Natural killer cell (primary cell): ENCODE measurements at regions not wholly inside any gene's neighbourhood (a gene's known extent, or its start where the extent isn't known, plus 50 kb on each side); places are given as distances from the start of the nearest gene placed in this dataset.

Experiments used
- ATAC-seq, 3 donors: fragments of 150-1000 bp in 2 of 3; fragments of 200-7000 bp in 1 of 3; cut with Tn5 transposase; 1 replicate in 1 of 3; 2 replicates in 2 of 3; pipeline ENCODE4 v1.10.0; 2021; ENCODE audit warnings: mild to moderate bottlenecking in 2 of 3, moderate library complexity in 2 of 3
- DNase-seq, 2 donors: peaks; one replicate each; pipeline versions ENCODE4 v3.0.0 to v3.0.0-alpha.2; 2013 to 2021; ENCODE audit warnings: mixed read lengths in 1 of 2
- H3K27ac ChIP-seq: one replicate; pipeline ENCODE4 v1.5.1; 2013; ENCODE audit warnings: mild to moderate bottlenecking, low read length
- H3K27me3 ChIP-seq: one replicate; pipeline ENCODE4 v1.6.1; 2013; ENCODE audit warnings: low read length; ENCODE audit not compliant: control insufficient read depth, insufficient read depth
- H3K36me3 ChIP-seq: one replicate; pipeline ENCODE4 v1.6.1; 2013; ENCODE audit warnings: low read length; ENCODE audit not compliant: control insufficient read depth, insufficient read depth
- H3K4me1 ChIP-seq: one replicate; pipeline ENCODE4 v1.6.1; 2013; ENCODE audit warnings: low read length; ENCODE audit not compliant: control insufficient read depth, insufficient read depth
- H3K4me3 ChIP-seq: one replicate; pipeline ENCODE4 v1.5.1; 2013; ENCODE audit warnings: low read length
- H3K9me3 ChIP-seq: one replicate; pipeline ENCODE4 v1.6.1; 2013; ENCODE audit warnings: low read length; ENCODE audit not compliant: control insufficient read depth, insufficient read depth
- H3K27ac Mint-ChIP-seq, 2 donors: one replicate each; pipeline ENCODE4 v1.8.0; 2022; ENCODE audit warnings: mild to moderate bottlenecking in 2 of 2, mixed read lengths in 2 of 2, moderate library complexity in 1 of 2
- H3K27me3 Mint-ChIP-seq, 2 donors: one replicate each; pipeline ENCODE4 v1.8.0; 2022; ENCODE audit warnings: low read depth in 2 of 2, mixed read lengths in 2 of 2
- H3K36me3 Mint-ChIP-seq: one replicate; pipeline ENCODE4 v1.8.0; 2022; ENCODE audit warnings: mixed read lengths
- H3K4me1 Mint-ChIP-seq, 2 donors: one replicate each; pipeline ENCODE4 v1.8.0; 2022; ENCODE audit warnings: mixed read lengths in 2 of 2
- H3K4me3 Mint-ChIP-seq: one replicate; pipeline ENCODE4 v1.8.0; 2022; ENCODE audit warnings: mild to moderate bottlenecking, moderate library complexity, mixed read lengths
- H3K9me3 Mint-ChIP-seq, 2 donors: one replicate each; pipeline ENCODE4 v1.8.0; 2022; ENCODE audit warnings: mixed read lengths in 2 of 2
- CTCF ChIP-seq: fragments of 200-600 bp; IDR thresholded peaks from one replicate; pipeline ENCODE4 v1.8.0; 2022; ENCODE audit warnings: antibody characterized with exemption
- WGBS: methylation state at CpG from one replicate; pipeline ENCODE4 v1.1.7; 2013; ENCODE audit warnings: missing lambda C conversion rate; ENCODE audit not compliant: insufficient coverage; 5-methylcytosine and 5-hydroxymethylcytosine counted together
- intact Hi-C: fragments of 100-400 bp; cut with micrococcal nuclease; formaldehyde crosslinking; loops from one replicate; pipeline ENCODE4 v1.14.2; 2022

- no peak for TF ChIP-seq CTCF
- peaks cover 6 to 8% of the 10 kb centered on the region in 2 donors for H3K9me3 Mint-ChIP-seq
- no peak overlapping the region for H3K4me3 Mint-ChIP-seq
- no peaks in the 10 kb centered on the region for H3K27me3 Mint-ChIP-seq
- peaks cover 12% of the 10 kb centered on the region for H3K36me3 Mint-ChIP-seq
- intact Hi-C loops: no loop called here
- no peaks in the 10 kb centered on the region for H3K27me3 ChIP-seq
- H3K4me1 ChIP-seq: no peaks in the 10 kb centered on the region
- H3K27ac ChIP-seq: no peak overlapping the region
- H3K36me3 ChIP-seq: no peaks in the 10 kb centered on the region
- no peaks in the 10 kb centered on the region for H3K4me1 Mint-ChIP-seq
- no peaks in the 10 kb centered on the region for H3K9me3 ChIP-seq
- 92% methylated on average over 1 of the region's 2 CpGs for WGBS
- H3K4me3 ChIP-seq: no peak overlapping the region
- H3K27ac Mint-ChIP-seq: no peak overlapping the region
- ATAC-seq (no peak), DNase-seq (no peak)
These were observed 171.7 kb downstream of the FAXC start for GRCh38 chr6:99177736-99178135.

- intact Hi-C loops: no loop called here
- no peak for TF ChIP-seq CTCF
- H3K27me3 ChIP-seq: no peaks in the 10 kb centered on the region
- no peaks in the 10 kb centered on the region for H3K36me3 ChIP-seq
- H3K9me3 ChIP-seq: no peaks in the 10 kb centered on the region
- H3K27ac Mint-ChIP-seq: no peak overlapping the region
- ATAC-seq (no peak), DNase-seq (no peak)
- no peaks in the 10 kb centered on the region for H3K4me1 ChIP-seq
- H3K36me3 Mint-ChIP-seq: no peaks in the 10 kb centered on the region
- no peak overlapping the region for H3K4me3 Mint-ChIP-seq
- H3K4me1 Mint-ChIP-seq: no peaks in the 10 kb centered on the region
- peaks cover 3 to 10% of the 10 kb centered on the region in 2 donors for H3K9me3 Mint-ChIP-seq
- H3K4me3 ChIP-seq: no peak overlapping the region
- H3K27me3 Mint-ChIP-seq: peaks cover 0 to 3% of the 10 kb centered on the region in 2 donors
- H3K27ac ChIP-seq: no peak overlapping the region
These were observed 183.6 kb downstream of the FAXC start for GRCh38 chr6:99165838-99166237.

- TF ChIP-seq CTCF: no peak
- Histone ChIP-seq H3K4me3 (no peak overlapping the region), H3K27ac (no peak overlapping the region), H3K36me3 (no peaks in the 10 kb centered on the region), H3K9me3 (no peaks in the 10 kb centered on the region), H3K27me3 (no peaks in the 10 kb centered on the region), H3K4me1 (no peaks in the 10 kb centered on the region)
- intact Hi-C loops: no loop called here
- WGBS: 18% methylated on average over 3 of the region's 3 CpGs
- ATAC-seq (no peak), DNase-seq (no peak)
- H3K36me3 Mint-ChIP-seq: no peaks in the 10 kb centered on the region
- H3K9me3 Mint-ChIP-seq: peaks cover 0 to 4% of the 10 kb centered on the region in 2 donors
- no peak overlapping the region for H3K27ac Mint-ChIP-seq
- H3K4me3 Mint-ChIP-seq: no peak overlapping the region
- H3K27me3 Mint-ChIP-seq: peaks cover 0 to 6% of the 10 kb centered on the region in 2 donors
- no peaks in the 10 kb centered on the region for H3K4me1 Mint-ChIP-seq
These were observed 197.2 kb downstream of the FAXC start for GRCh38 chr6:99152347-99152643.

- Mint-ChIP-seq H3K27ac (no peak overlapping the region), H3K4me1 (no peaks in the 10 kb centered on the region), H3K9me3 (peaks cover 0 to 4% of the 10 kb centered on the region in 2 donors), H3K36me3 (no peaks in the 10 kb centered on the region), H3K27me3 (peaks cover 0 to 6% of the 10 kb centered on the region in 2 donors), H3K4me3 (no peak overlapping the region)
- TF ChIP-seq CTCF: peak; percentile 20
- intact Hi-C loops: no loop called here
- 53% methylated on average over 10 of the region's 11 CpGs for WGBS
- H3K4me1 ChIP-seq: no peaks in the 10 kb centered on the region
- H3K36me3 ChIP-seq: no peaks in the 10 kb centered on the region
- no peak for ATAC-seq
- H3K27me3 ChIP-seq: no peaks in the 10 kb centered on the region
- no peak overlapping the region for H3K27ac ChIP-seq
- H3K4me3 ChIP-seq: no peak overlapping the region
- no peaks in the 10 kb centered on the region for H3K9me3 ChIP-seq
- DNase-seq: peak in 1 of 2 donors; percentile 23
These were observed 197.7 kb downstream of the FAXC start for GRCh38 chr6:99151634-99152346.
